ENCODE measurements at regions not wholly inside any gene's neighbourhood (a gene's known extent, or its start where the extent isn't known, plus 50 kb on each side); places are given as distances from the start of the nearest gene placed in this dataset.

DNA sequence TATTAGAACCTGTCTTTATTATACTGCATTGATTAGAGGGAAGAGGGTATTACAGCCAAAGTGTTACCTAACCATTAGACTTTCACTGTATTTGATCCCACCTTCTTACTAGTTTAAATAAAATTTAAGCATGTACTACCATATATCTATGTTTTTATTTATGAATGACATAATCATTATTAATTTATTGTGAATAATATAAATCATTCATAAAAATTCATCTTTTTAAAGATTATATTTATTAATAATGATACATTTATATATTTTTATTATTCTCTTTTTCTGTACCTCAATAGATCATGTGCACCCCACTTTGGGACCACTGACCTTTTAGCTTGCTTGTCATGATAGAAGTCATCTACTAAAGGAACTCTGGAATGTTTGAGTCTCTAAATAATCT lies 223.5 kb upstream of the MARCKS start:
- Histone ChIP-seq H3K4me3 (replicated peaks in 1 of 3; ENCODE audit: insufficient read depth in 1 of 3, low read depth in 1 of 3, low read length in 3 of 3) (no peak overlapping the region), H3K36me3 (ENCODE audit: control insufficient read depth in 2 of 2, extremely low read depth in 1 of 2, insufficient read depth in 2 of 2, low read length in 2 of 2) (no peaks in the 10 kb centered on the region), H3K27ac (ENCODE audit: insufficient read depth, low read depth, low read length) (no peak overlapping the region), H3K4me1 (ENCODE audit: control insufficient read depth, extremely low read depth, insufficient read depth, low read length) (peaks cover 22% of the 10 kb centered on the region), H3K9me1 (replicated peaks; ENCODE audit: control insufficient read depth, extremely low read depth, insufficient read depth, low read length) (no peaks in the 10 kb centered on the region), H3K4me2 (ENCODE audit: insufficient read depth, low read length) (no peak overlapping the region), H3K9ac (replicated peaks; ENCODE audit: extremely low read depth, insufficient read depth, low read length) (no peak overlapping the region), H3K27me3 (ENCODE audit: control insufficient read depth in 2 of 2, insufficient read depth in 2 of 2, low read length in 2 of 2) (no peaks in the 10 kb centered on the region), H4K20me1 (replicated peaks; ENCODE audit: control insufficient read depth, extremely low read depth, insufficient read depth, low read length) (no peaks in the 10 kb centered on the region), H2AFZ (ENCODE audit: low read depth, low read length) (no peak overlapping the region), H3K79me2 (ENCODE audit: control insufficient read depth, insufficient read depth, low read length) (no peaks in the 10 kb centered on the region), H3K9me3 (replicated peaks; ENCODE audit: control insufficient read depth, insufficient read depth, low read length) (no peaks in the 10 kb centered on the region)
- TF ChIP-seq MYC (IDR thresholded peaks at IDR 0.05; ENCODE audit: low read depth, low read length), result no peak
- TF ChIP-seq, protein P1, sequence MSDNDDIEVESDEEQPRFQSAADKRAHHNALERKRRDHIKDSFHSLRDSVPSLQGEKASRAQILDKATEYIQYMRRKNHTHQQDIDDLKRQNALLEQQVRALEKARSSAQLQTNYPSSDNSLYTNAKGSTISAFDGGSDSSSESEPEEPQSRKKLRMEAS (IDR thresholded peaks at IDR 0.05; ENCODE audit: insufficient read depth, insufficient read length), result no peak
- no peak for TF ChIP-seq EZH2 (IDR thresholded peaks at IDR 0.05; ENCODE audit: borderline replicate concordance, low read depth, low read length, severe bottlenecking)
- no peak for TF ChIP-seq GATA2 (IDR thresholded peaks at IDR 0.05; ENCODE audit: insufficient read depth, insufficient read length, low read depth, low read length)
- no peak for TF ChIP-seq POLR2AphosphoS5 (IDR thresholded peaks at IDR 0.05; ENCODE audit: insufficient read depth, low read depth, low read length)
- no peak for TF ChIP-seq JUN (IDR thresholded peaks at IDR 0.05; ENCODE audit: borderline replicate concordance, insufficient read depth, insufficient read length, low read depth)
- TF ChIP-seq, protein P2, sequence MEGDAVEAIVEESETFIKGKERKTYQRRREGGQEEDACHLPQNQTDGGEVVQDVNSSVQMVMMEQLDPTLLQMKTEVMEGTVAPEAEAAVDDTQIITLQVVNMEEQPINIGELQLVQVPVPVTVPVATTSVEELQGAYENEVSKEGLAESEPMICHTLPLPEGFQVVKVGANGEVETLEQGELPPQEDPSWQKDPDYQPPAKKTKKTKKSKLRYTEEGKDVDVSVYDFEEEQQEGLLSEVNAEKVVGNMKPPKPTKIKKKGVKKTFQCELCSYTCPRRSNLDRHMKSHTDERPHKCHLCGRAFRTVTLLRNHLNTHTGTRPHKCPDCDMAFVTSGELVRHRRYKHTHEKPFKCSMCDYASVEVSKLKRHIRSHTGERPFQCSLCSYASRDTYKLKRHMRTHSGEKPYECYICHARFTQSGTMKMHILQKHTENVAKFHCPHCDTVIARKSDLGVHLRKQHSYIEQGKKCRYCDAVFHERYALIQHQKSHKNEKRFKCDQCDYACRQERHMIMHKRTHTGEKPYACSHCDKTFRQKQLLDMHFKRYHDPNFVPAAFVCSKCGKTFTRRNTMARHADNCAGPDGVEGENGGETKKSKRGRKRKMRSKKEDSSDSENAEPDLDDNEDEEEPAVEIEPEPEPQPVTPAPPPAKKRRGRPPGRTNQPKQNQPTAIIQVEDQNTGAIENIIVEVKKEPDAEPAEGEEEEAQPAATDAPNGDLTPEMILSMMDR (IDR thresholded peaks at IDR 0.05; ENCODE audit: extremely low read depth in 1 of 2, insufficient read depth in 1 of 2, low read depth in 1 of 2, low read length in 2 of 2), result no peak
- no peak for TF ChIP-seq FOS (IDR thresholded peaks at IDR 0.05; ENCODE audit: borderline replicate concordance, insufficient read depth, low read length)
- TF ChIP-seq POLR2A (IDR thresholded peaks at IDR 0.05; ENCODE audit: low read depth, low read length), result no peak
- ChIA-PET POLR2A (no interaction called here), CTCF (no interaction called here)
- no TSS peak for BruUV-seq (replicated peaks)
- FAIRE-seq (no peak), DNase-seq (ENCODE audit: low read depth, low spot score) (no peak)
- intact Hi-C loops (cut with micrococcal nuclease), result loop anchor here (5.0 kb wide), 2 partner anchors 71 to 511 kb away; no protein-coding TSS in a partner anchor
- dilution Hi-C loops (cut with MboI; ENCODE audit: extremely low pct_ligation_motif_present, low sequenced_read_pairs), result no loop called here

All from endothelial cell of umbilical vein (primary cell).